ENCODE measurements at regions not wholly inside any gene's neighbourhood (a gene's known extent, or its start where the extent isn't known, plus 50 kb on each side); places are given as distances from the start of the nearest gene placed in this dataset.

DNA sequence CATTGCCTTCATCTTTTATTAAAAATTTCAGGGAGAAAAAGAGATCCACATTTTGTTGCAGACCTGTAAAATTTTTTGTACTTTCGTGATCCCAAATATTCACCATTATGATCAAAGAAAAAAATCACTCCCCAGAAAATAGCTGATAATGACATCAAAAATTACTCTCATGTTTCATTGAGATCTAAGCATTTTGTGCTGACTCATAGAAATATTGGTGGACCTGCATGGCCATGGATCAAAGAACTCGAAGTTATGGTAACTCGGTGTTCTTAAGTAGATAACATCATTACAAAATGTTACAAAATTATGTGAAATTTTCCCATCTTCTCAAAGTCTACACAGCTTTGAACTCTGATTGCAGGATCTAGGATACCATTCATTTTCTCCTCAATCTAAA lies 135.8 kb downstream of the PTGER3 start:
- TF ChIP-seq, protein P1, sequence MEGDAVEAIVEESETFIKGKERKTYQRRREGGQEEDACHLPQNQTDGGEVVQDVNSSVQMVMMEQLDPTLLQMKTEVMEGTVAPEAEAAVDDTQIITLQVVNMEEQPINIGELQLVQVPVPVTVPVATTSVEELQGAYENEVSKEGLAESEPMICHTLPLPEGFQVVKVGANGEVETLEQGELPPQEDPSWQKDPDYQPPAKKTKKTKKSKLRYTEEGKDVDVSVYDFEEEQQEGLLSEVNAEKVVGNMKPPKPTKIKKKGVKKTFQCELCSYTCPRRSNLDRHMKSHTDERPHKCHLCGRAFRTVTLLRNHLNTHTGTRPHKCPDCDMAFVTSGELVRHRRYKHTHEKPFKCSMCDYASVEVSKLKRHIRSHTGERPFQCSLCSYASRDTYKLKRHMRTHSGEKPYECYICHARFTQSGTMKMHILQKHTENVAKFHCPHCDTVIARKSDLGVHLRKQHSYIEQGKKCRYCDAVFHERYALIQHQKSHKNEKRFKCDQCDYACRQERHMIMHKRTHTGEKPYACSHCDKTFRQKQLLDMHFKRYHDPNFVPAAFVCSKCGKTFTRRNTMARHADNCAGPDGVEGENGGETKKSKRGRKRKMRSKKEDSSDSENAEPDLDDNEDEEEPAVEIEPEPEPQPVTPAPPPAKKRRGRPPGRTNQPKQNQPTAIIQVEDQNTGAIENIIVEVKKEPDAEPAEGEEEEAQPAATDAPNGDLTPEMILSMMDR (IDR thresholded peaks at IDR 0.05) = no peak

DNA sequence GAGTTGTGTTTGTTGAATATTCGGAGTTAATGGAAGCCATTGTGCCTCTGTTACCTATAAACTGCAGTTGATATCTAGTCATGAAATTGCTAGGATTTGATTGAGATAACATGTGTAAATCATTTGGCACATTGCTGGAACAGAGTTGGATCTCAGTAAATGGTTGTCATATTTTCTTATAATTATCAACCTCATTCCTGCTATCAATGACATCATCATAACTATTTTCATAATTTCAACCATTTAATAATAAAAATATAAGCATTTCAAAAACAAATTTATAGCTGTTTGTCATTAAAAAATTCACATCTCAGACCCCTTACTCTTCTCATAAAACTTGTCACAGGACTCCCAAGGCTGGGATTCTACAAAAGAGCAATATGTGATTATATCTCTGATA lies 133.4 kb downstream of the PTGER3 start:
- TF ChIP-seq, protein P1 (IDR thresholded peaks at IDR 0.05) = no peak

DNA sequence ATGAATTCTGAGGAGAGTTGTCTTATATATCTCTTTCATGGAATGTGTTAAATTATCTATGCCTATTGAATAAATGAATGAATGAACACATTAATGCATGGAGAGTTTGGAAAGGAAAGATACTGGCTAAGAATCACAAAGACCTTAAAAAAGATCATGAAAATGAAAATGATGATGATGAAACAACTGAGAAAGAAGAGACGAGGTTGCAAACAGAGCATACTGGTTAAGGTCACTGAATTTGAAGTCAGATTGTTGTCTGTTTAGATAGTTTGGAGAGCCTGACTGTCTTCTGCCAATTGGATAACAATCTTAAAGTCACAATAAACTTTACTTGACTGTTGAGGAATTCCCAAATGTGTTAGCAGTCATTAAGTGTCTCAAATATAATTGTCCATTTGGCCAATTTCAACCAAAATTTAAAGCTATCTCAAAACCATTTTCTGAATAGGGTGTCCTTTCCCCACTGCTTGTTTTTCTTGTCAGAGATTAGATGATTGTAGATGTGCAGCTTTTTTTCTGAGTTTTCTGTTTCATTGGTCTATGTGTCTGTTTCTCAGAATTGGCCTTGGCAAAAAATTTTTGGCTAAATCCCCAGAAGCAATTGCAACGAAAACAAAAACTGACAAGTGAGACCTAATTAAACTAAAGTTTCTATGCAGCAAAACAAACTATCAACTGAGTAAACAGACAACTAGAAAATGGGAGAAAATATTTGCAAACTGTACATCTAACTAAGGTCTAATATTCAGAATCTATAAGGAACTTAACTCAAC lies 132.2 kb downstream of the PTGER3 start:
- TF ChIP-seq, protein P1 (IDR thresholded peaks at IDR 0.05) = no peak

DNA sequence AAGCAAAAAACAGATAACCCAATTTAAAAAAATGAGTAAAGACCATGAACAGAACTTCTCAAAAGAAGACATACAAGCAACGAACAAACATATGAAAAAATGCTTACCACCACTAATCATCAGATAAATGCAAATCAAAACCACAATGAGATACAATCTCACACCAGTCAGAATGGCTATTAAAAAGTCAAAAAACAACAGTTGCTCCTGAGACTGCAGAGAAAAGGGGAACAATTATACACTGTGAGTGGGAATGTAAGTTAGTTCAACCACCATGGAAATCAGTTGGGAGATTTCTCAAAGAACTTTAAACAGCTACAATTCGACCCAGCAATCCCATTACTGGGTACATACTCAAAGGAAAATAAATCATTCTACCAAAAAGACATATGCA lies 131.6 kb downstream of the PTGER3 start:
- TF ChIP-seq, protein P1 (IDR thresholded peaks at IDR 0.05) = no peak

DNA sequence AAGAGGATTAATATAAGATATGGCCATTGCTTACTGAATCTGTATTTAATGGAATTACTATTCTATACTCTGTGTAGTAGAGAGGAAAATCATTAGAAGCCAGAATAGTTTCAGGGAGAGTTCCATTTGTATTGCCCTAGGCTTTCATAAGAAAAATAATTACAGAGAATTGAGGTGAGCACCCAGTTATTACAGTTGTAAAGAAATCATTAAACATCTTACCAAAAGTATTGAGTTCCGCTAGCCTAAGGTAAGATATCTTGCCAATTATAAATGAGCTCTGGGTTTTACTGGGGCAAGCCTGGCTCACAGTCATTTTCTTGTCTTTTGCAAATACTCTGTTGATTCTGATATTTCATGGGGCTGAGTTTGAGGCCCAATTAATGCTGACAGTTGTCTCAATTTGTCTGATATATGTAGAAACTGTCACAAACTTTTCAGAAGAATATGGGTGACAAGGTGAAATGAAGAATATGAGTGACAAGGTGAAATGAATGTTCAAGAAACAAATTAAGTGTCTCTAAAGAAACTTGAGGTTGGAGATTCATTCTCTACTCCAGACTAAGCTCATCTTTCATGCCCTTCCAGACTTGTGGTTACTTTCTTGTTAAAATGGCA lies 127.8 kb downstream of the PTGER3 start:
- TF ChIP-seq, protein P1 (IDR thresholded peaks at IDR 0.05) = no peak

Data from LNCAP (cell line).